HG02973 (cell line): ENCODE measurements at regions not wholly inside any gene's neighbourhood (a gene's known extent, or its start where the extent isn't known, plus 50 kb on each side); places are given as distances from the start of the nearest gene placed in this dataset.

Source experiments
- ATAC-seq: cut with Tn5 transposase; IDR thresholded peaks from one replicate; pipeline ENCODE4 v1.9.1; 2021; ENCODE audit warnings: moderate library complexity; ENCODE audit not compliant: unreplicated experiment

DNA sequence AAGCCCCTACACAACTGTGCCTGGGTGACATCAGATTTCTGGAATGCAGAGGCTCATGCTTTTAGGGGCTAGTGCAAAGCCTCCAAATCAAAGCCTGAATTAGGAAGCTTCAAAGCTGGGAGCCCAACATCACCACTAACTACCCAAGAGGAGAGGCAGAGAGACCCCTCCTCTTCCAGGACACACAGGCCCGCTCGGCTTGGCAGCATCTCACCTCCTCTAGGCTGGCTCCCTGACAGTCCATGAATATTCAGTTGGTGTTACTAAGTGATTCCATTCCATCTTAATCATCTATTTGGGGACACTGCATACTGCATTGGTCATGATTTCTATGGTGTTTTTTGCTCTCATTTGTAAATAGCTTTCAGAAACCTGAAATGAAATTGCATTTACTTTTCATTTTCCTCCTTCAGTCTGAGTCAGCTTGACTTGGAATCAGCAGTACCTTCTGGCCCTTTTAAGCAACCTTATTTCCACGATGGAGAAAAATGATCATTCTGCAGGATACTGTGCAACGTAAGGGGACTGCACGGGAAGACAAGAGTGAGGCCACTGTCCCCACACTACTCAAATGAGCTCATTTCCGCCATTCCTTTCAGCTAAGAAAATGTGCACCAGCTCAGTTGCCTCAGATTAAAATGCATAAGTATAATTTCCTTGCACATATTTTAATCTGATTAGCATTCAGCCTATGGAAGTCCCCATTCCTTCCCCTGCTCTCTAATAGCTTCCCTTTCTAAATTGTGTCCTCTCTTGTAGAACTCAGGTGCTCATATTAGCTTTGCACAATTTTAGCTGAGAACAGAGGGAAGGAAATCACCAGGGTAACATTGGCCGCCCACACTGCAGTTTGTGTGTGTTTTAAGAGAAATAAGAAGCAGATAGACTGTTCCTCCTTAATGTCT, 219.9 kb downstream of the RFC3 start:
- no peak for ATAC-seq

DNA sequence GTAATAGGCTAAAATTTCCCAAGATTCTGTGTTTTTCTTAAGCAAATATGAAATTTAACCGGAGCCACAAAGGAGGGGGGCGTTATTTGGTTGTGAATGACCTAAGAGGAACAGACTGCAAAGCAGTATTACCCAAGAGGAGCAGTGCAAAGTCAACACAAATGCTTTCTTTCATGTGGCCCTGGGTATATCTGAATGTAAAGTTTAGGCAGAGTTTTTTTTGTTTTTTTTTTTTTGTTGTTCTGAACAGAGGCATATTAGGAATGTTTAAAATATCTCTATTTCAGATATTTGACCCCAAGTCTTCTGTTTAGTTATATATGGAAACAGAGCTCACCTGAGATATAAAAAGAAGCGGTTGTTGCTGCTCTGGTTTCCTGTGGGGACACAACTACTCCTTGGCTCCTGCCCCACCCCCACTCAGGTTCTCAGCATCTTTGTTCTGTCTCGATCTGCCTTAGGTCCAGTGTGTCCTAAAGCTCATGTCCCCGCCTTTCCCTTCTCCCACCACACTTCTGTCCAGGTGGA, 220.7 kb downstream of the RFC3 start:
- no peak for ATAC-seq

DNA sequence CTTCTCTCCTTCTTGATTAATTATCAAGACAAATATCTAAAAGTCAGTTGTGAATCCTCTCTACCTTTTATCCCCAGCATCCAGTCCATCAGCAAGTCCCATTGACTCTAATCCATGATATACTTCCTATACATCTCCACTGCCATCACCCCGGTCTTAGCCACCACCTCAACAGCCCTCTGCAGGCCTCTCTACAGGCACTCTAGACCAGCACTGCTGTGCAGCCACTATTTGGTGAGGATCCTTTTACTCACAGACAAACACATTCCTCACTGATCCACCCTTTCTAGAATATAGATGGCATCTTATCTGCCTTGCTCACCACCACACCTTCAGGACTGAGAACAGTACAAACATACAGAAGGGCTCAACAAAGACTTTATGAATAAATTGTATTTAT, 221.7 kb downstream of the RFC3 start:
- ATAC-seq = no peak

DNA sequence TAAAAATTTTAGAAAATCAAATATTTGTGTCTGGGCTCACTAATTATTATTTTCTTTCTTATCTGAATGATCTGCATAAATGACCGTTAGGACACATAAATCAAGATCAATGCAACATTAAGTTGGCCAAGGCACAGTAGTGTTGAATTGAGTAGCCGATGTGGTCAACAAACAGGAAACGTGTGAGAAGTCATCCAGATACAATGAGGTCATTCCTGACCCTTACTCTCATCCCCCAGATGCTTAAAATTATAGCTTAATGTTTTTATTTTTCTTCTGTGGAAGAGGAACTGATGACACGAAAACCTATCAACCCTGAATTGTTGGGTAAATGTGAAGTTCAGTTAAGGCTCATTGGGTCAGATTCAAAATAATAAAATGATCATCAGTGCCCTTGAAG, 222.9 kb downstream of the RFC3 start:
- no peak for ATAC-seq

DNA sequence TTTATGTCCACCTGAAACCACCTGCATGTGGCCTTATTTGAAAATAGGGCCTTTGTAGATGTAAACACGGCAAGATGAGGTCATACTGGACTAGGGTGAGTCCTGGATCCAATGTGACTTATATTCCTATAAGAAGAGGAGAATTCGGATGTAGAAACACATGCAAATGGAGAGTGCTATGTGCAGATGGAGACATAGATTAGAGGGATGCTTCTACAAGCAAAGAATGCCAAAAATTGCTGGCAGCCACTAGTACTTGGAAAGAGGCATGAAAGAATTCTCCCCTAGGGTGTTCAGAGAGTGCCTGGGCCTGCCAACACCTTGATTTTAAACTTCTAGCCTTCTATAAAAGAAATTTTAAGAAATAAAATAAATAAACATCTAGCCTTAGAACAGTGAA, 226.1 kb downstream of the RFC3 start:
- ATAC-seq = no peak

DNA sequence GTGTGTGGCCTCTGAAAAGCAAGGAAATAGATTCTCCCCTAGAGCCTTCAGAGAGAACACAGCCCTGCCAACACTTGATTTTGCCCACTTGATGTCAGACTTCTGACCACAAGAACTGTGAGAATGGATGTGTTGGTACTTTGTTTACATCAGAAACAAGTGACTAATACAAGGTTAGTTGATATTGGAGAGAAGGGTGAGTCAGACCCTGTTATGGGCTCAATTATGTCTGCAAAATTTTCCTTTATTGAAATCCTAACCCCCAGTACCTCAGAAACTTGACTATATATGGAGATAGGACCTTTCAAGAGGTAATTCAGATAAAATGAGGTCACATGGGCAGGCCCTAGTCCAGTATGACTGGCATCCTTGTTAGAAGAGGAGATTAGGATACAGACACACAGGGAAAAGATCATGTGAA, 226.7 kb downstream of the RFC3 start:
- ATAC-seq = no peak

DNA sequence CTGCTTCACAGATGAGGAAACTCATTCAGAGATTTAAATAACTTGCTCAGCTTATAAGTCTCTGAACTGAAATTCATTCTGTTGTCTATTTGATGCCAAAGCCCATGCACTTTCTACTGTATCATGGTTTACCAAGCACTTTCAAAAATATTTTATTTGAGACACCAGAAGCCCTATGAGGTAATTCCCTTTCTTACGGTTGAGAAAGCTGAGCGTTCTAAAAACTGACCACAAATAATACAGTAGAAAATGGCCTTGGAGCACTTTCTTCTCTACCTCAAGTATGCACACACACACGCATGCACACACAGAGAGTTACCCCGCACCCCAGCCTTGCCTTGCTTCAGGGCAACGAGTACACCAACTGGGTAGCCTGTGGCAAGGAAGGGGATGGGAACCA, 228.5 kb downstream of the RFC3 start:
- ATAC-seq = no peak

DNA sequence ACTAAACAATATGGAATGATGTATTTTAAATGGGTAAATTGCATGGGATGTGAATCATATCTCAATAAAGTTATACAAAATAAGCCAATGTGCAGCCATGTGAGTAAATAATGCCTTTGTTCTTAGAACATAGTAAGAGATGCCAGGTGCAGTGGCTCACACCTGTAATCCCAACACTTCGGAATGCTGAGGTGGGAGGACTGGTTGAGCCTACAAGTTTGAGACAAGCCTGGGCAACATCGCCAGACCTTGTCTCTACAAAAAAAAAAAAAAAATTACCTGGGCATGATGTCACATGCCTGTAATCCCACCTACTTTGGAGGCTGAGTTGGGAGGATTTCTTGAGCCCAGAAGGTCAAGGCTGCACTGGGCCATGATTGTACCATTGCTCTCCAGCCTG, 230.7 kb downstream of the RFC3 start:
- ATAC-seq = no peak

DNA sequence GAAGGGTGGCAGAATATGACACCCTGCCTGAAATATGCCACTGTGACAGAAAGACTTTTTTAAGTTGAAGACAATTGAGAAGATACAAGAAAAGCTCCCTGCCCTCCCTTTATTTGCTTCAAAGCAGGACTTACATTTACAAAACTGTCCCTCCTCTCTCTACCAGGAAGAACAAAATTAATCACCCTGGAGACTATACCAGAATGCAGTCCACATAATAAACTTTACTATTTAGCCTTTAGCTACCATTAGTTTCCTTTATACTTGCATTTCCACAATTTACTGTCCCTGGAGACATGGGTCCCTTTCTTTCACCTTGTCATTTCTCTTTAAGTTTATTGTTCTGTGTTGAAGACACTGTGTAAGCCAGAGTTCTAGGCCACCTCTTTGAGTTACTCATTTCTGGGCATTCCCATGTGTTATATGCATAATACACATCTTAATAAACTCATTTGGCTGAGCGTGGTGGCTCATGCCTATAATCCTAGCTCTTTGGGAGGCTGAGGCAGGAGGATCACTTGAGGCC, 238.8 kb downstream of the RFC3 start:
- no peak for ATAC-seq

DNA sequence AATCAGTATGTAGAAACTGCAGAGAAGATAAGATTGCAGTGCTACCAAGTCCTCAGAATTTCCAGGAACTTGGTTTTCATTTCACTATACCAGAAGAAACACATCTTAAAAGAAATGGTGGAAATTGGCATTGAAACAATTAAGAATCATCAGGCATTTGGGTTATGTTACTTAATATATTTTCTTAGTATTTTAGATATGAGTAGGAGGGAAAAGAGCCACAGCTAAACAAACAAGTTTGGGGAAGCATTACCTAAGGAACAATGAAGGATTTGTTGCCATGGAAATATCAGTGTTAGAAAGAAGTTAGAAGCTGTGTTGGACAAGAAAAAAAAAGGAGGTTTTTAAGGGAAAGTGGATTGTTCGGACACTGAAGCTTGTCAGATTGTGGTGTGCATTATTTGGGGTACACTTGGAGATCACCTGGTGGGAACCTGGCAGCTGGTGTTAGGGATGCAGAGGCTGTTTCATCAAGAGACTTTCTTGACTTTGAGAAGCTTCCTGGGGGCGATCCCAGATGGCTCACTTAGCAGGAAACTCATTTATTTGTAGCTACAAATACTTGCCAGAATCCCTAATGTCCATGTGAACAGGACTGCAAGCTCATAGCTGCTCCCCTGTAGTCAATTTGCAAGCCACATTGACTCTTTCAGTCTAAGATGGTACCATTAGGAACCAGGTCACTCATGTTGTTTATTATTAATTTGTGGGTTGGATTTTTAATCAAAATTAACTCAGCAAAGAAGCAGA, 246.7 kb downstream of the RFC3 start:
- ATAC-seq = no peak

DNA sequence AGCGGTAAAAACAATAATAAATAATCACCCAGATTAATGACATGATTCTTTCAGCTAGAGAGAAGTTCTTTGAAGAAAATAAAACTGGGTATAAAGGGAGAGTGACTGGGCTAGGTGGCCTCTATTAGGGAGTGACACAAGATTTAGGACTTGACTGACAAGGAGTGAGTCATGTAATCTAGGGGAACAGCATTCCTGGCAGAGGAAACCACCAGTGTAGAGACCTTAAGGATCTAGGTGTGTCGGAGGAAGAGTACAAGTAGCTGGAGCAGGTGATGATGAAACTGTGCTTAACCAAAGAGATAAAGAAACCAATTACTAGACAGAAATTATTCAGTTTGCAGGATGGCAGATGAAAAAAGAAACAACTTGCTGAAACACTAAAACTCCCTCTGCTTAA, 248.0 kb downstream of the RFC3 start:
- no peak for ATAC-seq

DNA sequence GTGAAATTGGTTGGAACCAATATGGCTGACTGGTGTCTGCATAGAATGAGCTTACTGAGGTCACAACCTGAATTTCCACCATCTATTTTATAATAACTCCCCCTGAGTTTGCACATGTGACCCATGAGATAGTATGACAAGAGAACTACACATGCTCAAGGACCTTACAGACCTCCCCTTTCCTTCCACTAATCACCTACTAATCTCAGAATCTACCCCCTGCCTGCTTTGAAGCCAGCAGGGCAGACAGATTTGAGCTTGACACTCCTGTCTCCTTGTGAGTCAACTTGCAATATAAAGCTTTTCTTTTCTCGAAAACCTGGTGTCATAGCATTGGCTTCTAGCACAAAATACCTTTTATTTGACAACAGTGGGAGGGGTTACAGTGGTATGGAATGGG, 248.4 kb downstream of the RFC3 start:
- ATAC-seq = no peak

DNA sequence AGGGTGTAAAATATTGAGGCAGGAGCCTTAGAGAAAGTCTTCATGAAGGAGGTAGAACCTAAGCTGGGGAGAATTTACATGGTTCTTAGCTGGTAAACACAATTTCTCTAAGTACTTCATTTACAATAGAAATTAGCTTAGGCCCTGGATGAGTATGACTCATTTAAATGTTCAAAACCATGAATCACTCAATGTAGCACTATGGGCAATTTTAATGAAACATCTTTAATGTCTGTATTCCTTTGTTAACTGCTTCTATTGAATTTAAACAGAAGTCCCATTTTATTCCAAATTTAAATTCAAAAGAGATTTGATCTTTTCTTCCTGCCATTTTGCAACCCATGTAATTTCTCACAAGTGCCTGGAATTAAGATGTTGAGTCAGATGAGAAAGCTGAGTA, 252.1 kb downstream of the RFC3 start:
- no peak for ATAC-seq

DNA sequence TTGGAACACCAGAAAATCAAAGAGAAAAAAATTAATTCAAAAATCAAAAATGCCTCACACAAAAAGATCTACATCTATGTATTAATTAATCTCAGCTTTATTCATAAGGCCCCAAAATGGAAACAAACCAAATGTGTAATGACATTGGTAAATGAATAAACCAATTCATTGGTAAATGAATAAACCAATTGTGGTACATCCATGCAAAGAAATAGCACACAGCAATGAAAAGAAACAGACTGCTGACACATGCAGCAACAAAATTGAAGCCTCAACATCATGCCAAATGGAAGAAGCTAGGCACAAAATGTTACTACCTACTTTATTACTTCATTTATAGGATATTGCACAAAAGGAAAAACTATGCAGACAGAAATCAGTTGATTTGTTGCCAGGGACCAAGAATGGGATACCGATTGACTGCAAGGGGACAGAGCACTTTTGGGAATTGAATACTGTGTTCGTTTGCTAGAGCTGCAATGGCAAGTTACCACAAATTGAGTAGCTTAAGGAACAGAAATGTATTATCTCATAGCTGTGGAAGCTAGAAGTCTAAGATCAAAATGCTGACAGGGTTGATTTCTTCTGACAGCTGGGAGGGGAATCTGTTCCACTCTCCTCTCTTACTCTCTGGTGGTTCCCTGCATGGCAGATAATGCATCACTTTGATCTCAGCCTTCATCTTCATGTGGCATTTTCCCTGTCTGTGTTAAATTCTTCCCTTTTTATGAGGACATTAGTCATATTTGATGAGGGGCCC, 252.8 kb downstream of the RFC3 start:
- ATAC-seq = no peak

DNA sequence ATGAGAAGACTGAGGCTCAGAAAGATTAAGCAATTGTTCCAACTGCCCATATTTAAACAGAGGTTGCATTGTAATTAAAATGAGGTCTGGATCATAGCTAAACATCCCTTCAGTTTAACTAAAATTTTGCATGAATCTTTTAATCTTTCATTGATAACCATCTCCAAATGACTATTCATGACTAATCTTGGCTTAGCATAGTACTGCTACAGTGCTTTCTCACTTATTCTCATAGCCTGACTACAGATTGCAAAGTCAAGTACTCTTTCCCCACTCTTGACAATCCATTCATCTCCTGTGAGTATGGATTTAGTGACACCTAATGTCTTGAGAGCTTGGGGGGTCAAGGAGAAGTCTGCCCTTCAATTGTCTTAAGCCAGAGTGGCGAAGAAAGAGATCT, 258.4 kb downstream of the RFC3 start:
- no peak for ATAC-seq

DNA sequence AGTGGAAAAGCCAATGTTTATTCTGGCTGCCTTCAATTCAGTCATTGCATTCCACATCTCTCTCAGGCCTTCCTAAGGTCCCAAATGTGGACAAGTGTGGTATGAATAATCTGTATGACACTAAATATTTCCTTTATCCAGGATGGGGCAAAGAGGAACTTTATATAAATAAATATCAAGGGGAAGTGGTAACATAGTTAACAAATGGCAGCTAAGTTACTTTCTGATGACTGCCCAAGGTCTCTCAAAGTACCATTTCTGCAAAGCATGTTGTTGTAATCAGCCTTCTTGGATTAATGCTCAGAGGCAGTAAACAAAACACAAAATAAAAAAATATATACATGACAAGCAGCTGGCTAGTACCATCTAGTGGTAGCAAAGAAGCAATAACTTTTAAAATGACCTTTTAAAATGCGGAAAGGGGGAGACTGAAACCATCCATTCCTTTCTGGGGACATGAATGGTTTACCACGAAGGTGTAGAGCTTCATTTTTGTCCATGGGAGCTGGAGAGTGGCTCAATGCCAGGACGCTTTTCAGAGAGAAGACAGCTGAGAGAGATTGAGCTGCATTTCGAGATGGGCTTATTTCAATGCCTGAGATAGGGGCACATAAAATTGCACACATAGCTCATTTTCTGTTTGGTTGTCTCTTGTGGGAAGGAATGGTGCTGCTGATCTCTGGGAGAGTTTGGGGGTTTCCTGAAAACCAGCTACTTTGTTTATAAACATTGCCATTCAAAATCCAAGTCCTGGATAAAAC, 259.2 kb downstream of the RFC3 start:
- no peak for ATAC-seq

DNA sequence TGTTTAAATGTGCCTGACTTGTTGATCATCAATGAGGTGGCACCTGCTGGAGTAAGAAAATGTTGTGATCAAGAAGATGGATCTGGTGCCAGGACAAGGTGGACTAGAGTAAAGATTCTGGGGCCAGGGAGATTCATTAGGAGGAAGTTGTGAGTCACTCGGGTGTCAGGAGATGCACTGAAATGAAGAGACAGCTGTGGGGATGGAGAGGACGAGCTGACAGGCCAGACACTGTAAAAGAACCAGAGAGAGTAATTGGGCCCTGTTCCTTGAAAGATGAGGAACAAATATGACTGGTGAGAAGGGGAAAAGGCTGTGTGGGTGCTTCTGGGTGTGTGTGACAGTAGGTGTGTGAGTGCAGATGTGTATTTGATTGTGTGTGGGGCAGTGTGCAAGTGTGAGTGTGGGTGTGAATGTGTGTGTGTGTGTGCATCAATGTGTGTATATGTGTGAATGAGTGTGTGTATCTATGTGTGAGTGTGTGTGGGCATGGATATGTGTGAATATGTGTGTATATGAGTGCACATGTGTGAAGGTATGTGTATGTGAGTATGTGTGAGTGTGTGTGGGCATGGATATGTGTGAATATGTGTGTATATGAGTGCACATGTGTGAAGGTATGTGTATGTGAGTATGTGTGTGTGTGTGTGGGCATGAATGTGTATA, 260.5 kb downstream of the RFC3 start:
- ATAC-seq = no peak

DNA sequence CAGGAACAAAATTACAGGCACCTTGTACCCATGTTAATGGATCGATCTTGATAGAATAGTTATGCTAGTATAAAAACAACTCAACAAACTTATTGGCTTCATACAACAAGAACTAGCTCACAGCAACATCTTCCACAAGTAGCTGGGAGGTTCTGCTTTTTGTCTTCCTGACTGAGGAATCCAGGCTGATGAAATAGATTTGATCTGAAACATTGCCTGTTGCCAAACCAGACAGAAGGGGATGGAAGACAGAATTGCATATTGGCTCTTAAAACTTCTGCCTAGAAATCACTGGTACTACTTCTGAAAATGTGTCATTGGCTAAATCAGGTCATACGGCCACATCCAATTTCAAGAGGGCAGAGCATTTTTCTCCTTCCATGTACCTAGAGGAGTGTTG, 267.3 kb downstream of the RFC3 start:
- no peak for ATAC-seq

DNA sequence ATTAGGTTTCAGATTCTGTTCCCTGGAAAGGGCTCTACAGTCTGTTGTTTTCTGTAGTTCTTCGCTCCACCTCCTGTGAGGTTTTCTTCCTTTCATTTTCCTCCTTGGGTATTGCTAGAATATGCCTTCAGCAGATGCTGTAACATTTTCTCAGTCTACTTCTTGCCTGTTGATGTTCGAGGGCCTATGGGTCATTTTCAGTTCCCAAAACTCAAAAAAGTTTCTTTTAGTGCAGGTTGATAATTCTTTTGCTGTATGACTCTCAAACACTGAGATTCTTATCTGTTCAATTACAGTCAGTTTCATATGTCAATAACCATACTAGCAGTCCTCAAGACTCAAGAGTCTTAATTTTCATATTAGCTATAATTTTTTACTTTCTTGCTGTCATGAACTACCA, 268.3 kb downstream of the RFC3 start:
- no peak for ATAC-seq

DNA sequence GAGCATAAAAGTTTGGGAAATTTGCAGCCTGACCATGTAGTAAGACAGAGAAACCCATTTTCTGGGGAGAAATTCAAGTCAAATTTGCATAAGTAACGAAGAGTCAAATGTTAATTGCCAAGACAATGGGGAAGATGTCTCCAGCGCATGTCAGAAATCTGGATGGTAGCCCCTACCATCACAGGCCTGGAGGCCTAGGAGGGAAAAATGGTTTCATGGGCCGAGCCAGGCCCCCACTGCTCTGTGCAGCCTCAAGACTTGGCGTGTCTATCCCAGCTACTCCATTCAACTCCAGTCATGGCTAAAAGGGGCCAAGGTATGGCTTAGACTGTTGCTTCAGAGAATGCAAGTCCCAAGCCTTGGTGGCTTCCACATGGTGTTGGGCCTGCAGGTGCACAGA, 269.8 kb downstream of the RFC3 start:
- ATAC-seq = no peak
